ENCODE measurements at regions not wholly inside any gene's neighbourhood (a gene's known extent, or its start where the extent isn't known, plus 50 kb on each side); places are given as distances from the start of the nearest gene placed in this dataset.

DNA sequence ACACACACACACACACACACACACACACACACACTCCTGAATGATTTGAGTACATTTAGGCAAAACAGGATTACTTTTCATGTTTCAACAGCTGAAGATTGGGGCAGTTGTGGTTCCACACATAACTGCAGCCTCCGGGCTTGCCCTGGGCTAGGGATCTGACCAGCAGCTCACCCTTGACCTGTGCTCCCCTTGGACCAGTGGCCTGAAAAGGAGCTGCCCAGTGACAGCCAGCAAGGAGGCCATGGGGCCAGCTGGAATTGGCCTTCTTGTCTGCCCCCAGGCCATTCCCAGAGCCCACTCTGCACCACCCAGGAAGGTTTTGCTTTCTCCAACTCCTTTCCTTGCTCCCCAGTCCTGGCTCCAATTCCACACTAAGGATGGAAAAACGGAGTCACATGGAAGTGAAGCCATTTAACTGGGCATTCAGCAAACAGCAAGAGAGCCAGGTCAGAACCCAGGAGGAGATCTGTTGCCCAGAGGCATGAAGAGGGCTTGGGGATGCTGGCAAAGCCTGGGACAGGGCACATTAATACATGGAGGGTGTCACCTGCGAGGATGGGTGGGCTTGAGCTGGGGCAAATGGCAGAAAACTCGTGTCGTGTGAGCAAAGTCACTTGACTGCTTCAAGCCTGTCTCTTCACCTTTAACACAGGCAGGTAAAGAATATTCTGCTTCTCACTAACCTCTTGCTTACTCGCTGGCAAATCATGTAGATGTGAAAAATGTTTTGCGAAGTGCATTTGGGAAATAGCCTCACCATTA lies 61.5 kb upstream of the GDF10 start:
- no peak overlapping the region for H3K27ac Mint-ChIP-seq
- no peaks in the 10 kb centered on the region for H3K27me3 Mint-ChIP-seq
- Histone ChIP-seq H3K9me3 (ENCODE audit: control insufficient read depth in 1 of 2, low read length in 2 of 2) (no peaks in the 10 kb centered on the region), H3K27me3 (ENCODE audit: insufficient read depth, low read length) (no peaks in the 10 kb centered on the region), H3K36me3 (ENCODE audit: insufficient read depth, low read length) (no peaks in the 10 kb centered on the region), H3K4me3 (ENCODE audit: low read length in 2 of 2) (no peak overlapping the region), H3K4me1 (ENCODE audit: insufficient read depth, low read length) (no peaks in the 10 kb centered on the region), H3K27ac (ENCODE audit: low read depth, low read length) (no peak overlapping the region)
- H3K4me3 Mint-ChIP-seq = no peak overlapping the region
- intact Hi-C loops (cut with micrococcal nuclease) = no loop called here
- CTCF ChIA-PET (ENCODE audit: partially characterized antibody) = no interaction called here
- no peaks in the 10 kb centered on the region for H3K36me3 Mint-ChIP-seq
- no peak for DNase-seq
- H3K9me3 Mint-ChIP-seq = peaks cover 0 to 5% (median 0%) of the 10 kb centered on the region in 8 donors
- POLR2A ChIA-PET (ENCODE audit: partially characterized antibody) = no interaction called here
- peaks cover 0 to 7% (median 5%) of the 10 kb centered on the region in 4 donors for H3K4me1 Mint-ChIP-seq

DNA sequence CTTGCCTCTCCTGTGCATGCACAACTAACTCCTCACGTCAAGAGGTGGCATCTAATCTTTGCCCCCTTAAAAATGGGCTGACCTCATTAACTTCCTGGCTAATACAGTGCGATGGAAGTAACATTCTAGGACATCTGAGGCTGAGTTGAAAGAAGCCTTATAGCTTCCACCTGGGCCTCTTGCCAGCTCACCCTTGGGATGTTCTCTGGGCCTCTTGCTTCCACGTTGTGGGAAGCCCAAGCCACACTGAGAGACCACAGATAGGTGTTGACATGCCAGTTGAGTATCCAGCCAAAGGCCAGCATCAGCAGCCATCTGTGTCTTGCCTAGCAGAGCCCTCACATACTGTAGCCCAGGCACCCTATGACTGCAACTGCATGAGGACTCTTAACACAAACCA lies 60.8 kb upstream of the GDF10 start:
- Mint-ChIP-seq H3K9me3 (peaks cover 0 to 5% (median 0%) of the 10 kb centered on the region in 8 donors), H3K27me3 (no peaks in the 10 kb centered on the region), H3K27ac (no peak overlapping the region), H3K4me3 (no peak overlapping the region), H3K36me3 (no peaks in the 10 kb centered on the region), H3K4me1 (peaks cover 0 to 7% (median 5%) of the 10 kb centered on the region in 4 donors)
- no peak overlapping the region for H3K27ac ChIP-seq (ENCODE audit: low read depth, low read length)
- intact Hi-C loops (cut with micrococcal nuclease) = no loop called here
- no peaks in the 10 kb centered on the region for H3K9me3 ChIP-seq (ENCODE audit: control insufficient read depth in 1 of 2, low read length in 2 of 2)
- no peak overlapping the region for H3K4me3 ChIP-seq (ENCODE audit: low read length in 2 of 2)
- ChIA-PET CTCF (ENCODE audit: partially characterized antibody) (no interaction called here), POLR2A (ENCODE audit: partially characterized antibody) (no interaction called here)
- H3K4me1 ChIP-seq (ENCODE audit: insufficient read depth, low read length) = no peaks in the 10 kb centered on the region
- DNase-seq = no peak
- no peaks in the 10 kb centered on the region for H3K27me3 ChIP-seq (ENCODE audit: insufficient read depth, low read length)
- no peaks in the 10 kb centered on the region for H3K36me3 ChIP-seq (ENCODE audit: insufficient read depth, low read length)

DNA sequence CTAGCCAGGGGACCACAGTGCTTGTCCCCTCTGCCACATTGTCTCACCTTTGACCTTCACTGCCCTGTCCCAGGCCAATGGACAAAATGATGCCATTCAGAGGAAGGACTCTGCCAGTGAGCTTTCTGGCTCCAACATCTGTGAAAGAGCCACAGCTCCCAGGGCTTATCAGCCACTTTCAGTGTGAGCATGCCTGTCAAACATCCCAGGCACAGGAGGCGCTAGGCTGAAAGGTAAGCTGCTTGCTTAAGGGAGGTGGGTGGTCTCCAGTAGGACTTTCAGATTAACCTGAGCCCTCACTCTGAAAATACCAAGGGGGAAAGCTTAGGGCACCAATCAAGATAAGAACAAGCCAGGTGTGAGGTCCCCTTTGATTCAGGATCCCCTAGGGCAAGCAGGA lies 59.8 kb upstream of the GDF10 start:
- H3K4me1 Mint-ChIP-seq = peaks cover 0 to 7% (median 5%) of the 10 kb centered on the region in 4 donors
- H3K36me3 Mint-ChIP-seq = no peaks in the 10 kb centered on the region
- no peaks in the 10 kb centered on the region for H3K27me3 ChIP-seq (ENCODE audit: insufficient read depth, low read length)
- no peaks in the 10 kb centered on the region for H3K36me3 ChIP-seq (ENCODE audit: insufficient read depth, low read length)
- H3K4me3 ChIP-seq (ENCODE audit: low read length in 2 of 2) = no peak overlapping the region
- no peak for DNase-seq
- no peak overlapping the region for H3K4me3 Mint-ChIP-seq
- H3K4me1 ChIP-seq (ENCODE audit: insufficient read depth, low read length) = no peaks in the 10 kb centered on the region
- no peaks in the 10 kb centered on the region for H3K27me3 Mint-ChIP-seq
- peaks cover 0 to 5% (median 0%) of the 10 kb centered on the region in 8 donors for H3K9me3 Mint-ChIP-seq
- no peaks in the 10 kb centered on the region for H3K9me3 ChIP-seq (ENCODE audit: control insufficient read depth in 1 of 2, low read length in 2 of 2)
- POLR2A ChIA-PET (ENCODE audit: partially characterized antibody) = no interaction called here
- intact Hi-C loops (cut with micrococcal nuclease) = no loop called here
- H3K27ac Mint-ChIP-seq = no peak overlapping the region
- CTCF ChIA-PET (ENCODE audit: partially characterized antibody) = no interaction called here
- H3K27ac ChIP-seq (ENCODE audit: low read depth, low read length) = no peak overlapping the region

DNA sequence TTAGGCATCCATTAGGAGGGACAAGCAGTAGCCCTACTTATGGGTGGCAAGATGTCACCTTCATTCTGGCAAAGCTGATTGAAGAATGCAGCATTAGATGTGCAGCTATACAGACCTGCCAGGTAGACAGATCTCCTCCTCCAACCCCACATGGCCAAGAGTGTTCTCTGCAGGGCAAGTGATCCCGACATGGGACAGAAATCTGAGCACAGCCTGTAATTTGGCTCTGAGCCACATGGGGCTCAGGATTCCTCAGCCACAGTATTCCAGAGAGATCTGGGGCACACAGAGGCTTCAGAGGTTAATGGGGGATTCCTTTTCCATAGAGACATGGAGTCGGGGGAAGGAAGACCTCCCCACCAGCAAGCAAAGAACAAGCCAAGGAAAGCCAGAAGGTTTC lies 58.7 kb upstream of the GDF10 start:
- Histone ChIP-seq H3K27ac (ENCODE audit: low read depth, low read length) (no peak overlapping the region), H3K9me3 (ENCODE audit: control insufficient read depth in 1 of 2, low read length in 2 of 2) (no peaks in the 10 kb centered on the region), H3K4me3 (ENCODE audit: low read length in 2 of 2) (no peak overlapping the region), H3K36me3 (ENCODE audit: insufficient read depth, low read length) (no peaks in the 10 kb centered on the region), H3K27me3 (ENCODE audit: insufficient read depth, low read length) (no peaks in the 10 kb centered on the region), H3K4me1 (ENCODE audit: insufficient read depth, low read length) (no peaks in the 10 kb centered on the region)
- no peak overlapping the region for H3K27ac Mint-ChIP-seq
- peaks cover 0 to 7% (median 5%) of the 10 kb centered on the region in 4 donors for H3K4me1 Mint-ChIP-seq
- H3K27me3 Mint-ChIP-seq = no peaks in the 10 kb centered on the region
- ChIA-PET CTCF (ENCODE audit: partially characterized antibody) (interaction anchor here (1.1 to 1.4 kb wide), 2 partner anchors 15 kb away, joined by 3 to 4 read pairs; no protein-coding TSS in a partner anchor), POLR2A (ENCODE audit: partially characterized antibody) (no interaction called here)
- H3K4me3 Mint-ChIP-seq = no peak overlapping the region
- peaks cover 0 to 3% (median 0%) of the 10 kb centered on the region in 8 donors for H3K9me3 Mint-ChIP-seq
- no peaks in the 10 kb centered on the region for H3K36me3 Mint-ChIP-seq
- no peak for DNase-seq
- intact Hi-C loops (cut with micrococcal nuclease) = no loop called here

DNA sequence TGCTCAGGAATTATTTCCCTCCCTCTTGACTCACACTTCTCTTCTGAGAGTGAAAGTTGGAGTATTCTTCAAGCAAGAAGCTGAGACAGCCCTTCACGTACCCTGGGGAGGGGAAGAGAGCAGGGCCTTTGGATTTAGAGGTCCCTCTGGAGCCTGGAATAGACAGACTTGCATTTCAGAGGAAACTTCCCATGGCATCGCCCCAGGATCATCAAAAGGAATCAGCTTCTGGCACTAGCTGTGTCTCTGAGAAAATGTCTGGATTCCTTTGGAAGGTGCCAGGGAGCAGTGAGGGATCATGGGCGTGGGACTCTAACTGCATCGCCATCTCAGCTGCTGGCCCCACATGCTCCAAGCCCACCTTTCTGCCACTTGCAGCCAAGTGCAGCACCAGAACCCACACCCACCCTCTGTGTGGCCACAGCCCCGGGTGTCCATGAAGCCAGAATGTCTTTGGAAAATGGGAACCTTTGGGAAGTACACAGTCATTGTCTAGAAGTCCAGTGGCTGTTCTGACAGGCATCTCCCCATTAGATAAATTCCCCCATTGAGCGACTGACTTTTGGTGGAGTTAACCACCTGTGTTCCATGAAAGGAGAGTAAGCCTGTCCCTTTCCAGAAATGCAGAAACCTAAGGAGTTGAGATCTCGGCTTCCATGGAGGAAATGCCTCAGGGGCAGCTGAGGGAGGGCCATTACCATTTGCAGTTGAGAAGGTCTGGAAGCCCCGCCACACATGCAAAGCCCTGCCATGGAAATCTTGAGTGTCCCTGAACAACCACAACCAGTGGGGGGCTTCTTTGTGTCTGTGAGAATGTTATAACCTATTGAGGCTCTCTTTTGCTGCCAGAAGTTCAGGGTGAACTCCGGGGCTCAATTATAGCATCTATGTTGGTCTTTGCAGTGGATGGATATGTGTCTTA lies 57.8 kb upstream of the GDF10 start:
- H3K27me3 ChIP-seq (ENCODE audit: insufficient read depth, low read length) = no peaks in the 10 kb centered on the region
- ChIA-PET CTCF (ENCODE audit: partially characterized antibody) (interaction anchor here (1.4 kb wide), 1 partner anchor 16 kb away, joined by 4 read pairs; no protein-coding TSS in a partner anchor), POLR2A (ENCODE audit: partially characterized antibody) (no interaction called here)
- no peaks in the 10 kb centered on the region for H3K9me3 ChIP-seq (ENCODE audit: control insufficient read depth in 1 of 2, low read length in 2 of 2)
- DNase-seq = no peak
- Mint-ChIP-seq H3K4me1 (peaks cover 0 to 7% (median 5%) of the 10 kb centered on the region in 4 donors), H3K4me3 (no peak overlapping the region), H3K27ac (no peak overlapping the region), H3K27me3 (no peaks in the 10 kb centered on the region), H3K9me3 (peaks cover 0 to 3% (median 0%) of the 10 kb centered on the region in 8 donors), H3K36me3 (no peaks in the 10 kb centered on the region)
- no peaks in the 10 kb centered on the region for H3K36me3 ChIP-seq (ENCODE audit: insufficient read depth, low read length)
- intact Hi-C loops (cut with micrococcal nuclease) = no loop called here
- no peaks in the 10 kb centered on the region for H3K4me1 ChIP-seq (ENCODE audit: insufficient read depth, low read length)
- H3K4me3 ChIP-seq (ENCODE audit: low read length in 2 of 2) = no peak overlapping the region
- no peak overlapping the region for H3K27ac ChIP-seq (ENCODE audit: low read depth, low read length)

DNA sequence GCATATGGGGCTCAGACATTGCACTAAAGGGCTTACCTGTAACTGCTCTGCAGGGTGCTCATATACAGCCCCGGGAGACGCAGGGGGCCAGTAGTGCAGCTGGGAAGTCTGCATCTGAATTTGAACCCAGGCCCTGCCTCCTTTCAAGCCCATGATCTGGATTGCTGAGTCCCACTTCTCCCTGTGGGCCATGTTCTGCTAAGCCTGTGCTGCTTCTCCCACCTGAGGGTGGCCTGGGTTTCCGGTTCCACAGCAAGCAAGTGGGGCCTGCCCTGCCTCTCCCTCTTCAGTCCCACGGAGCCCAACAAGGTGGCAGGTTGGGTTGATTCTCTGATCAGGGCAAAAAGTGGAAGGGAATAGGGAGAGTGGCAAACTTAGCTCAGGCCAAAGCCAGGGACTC lies 56.6 kb upstream of the GDF10 start:
- H3K4me1 Mint-ChIP-seq = peaks cover under 1 to 10% (median 6%) of the 10 kb centered on the region in 4 donors
- H3K4me1 ChIP-seq (ENCODE audit: insufficient read depth, low read length) = peaks cover under 1% of the 10 kb centered on the region
- H3K27me3 Mint-ChIP-seq = no peaks in the 10 kb centered on the region
- no peaks in the 10 kb centered on the region for H3K9me3 ChIP-seq (ENCODE audit: control insufficient read depth in 1 of 2, low read length in 2 of 2)
- no peaks in the 10 kb centered on the region for H3K27me3 ChIP-seq (ENCODE audit: insufficient read depth, low read length)
- intact Hi-C loops (cut with micrococcal nuclease) = no loop called here
- no peak for DNase-seq
- no peak overlapping the region for H3K27ac Mint-ChIP-seq
- H3K9me3 Mint-ChIP-seq = no peaks in the 10 kb centered on the region
- H3K36me3 ChIP-seq (ENCODE audit: insufficient read depth, low read length) = no peaks in the 10 kb centered on the region
- no peak overlapping the region for H3K27ac ChIP-seq (ENCODE audit: low read depth, low read length)
- H3K36me3 Mint-ChIP-seq = no peaks in the 10 kb centered on the region
- POLR2A ChIA-PET (ENCODE audit: partially characterized antibody) = no interaction called here
- no peak overlapping the region for H3K4me3 ChIP-seq (ENCODE audit: low read length in 2 of 2)
- CTCF ChIA-PET (ENCODE audit: partially characterized antibody) = no interaction called here
- H3K4me3 Mint-ChIP-seq = no peak overlapping the region

DNA sequence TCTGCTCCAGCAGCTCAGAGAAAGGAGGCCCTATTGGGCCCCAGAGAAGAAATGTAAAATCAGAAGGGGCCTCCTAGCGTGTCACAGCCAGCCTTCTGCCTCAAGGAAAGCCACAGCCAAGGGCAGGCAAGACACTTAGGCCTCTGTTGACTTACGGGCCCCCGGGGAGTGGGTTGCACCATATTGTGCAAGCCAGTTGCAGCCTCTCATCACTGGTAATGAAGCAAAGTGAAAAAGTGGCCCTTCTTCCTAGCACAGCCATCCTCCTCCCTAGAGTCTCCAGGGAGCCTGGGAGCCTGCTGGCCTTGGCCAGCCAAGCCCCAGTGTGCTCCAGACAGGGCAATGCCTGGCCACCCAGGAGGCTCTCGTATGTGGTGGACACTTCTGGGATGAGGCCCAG lies 56.2 kb upstream of the GDF10 start:
- H3K27me3 Mint-ChIP-seq = no peaks in the 10 kb centered on the region

More for the DNA sequence above, 56.2 kb upstream of the GDF10 start:
- Histone ChIP-seq H3K4me3 (ENCODE audit: low read length in 2 of 2) (no peak overlapping the region), H3K4me1 (ENCODE audit: insufficient read depth, low read length) (peaks cover 5% of the 10 kb centered on the region), H3K27ac (ENCODE audit: low read depth, low read length) (no peak overlapping the region), H3K9me3 (ENCODE audit: control insufficient read depth in 1 of 2, low read length in 2 of 2) (no peaks in the 10 kb centered on the region), H3K27me3 (ENCODE audit: insufficient read depth, low read length) (no peaks in the 10 kb centered on the region), H3K36me3 (ENCODE audit: insufficient read depth, low read length) (no peaks in the 10 kb centered on the region)
- intact Hi-C loops (cut with micrococcal nuclease) = no loop called here
- H3K9me3 Mint-ChIP-seq = no peaks in the 10 kb centered on the region
- H3K36me3 Mint-ChIP-seq = no peaks in the 10 kb centered on the region
- H3K4me3 Mint-ChIP-seq = no peak overlapping the region
- H3K27ac Mint-ChIP-seq = no peak overlapping the region
- ChIA-PET POLR2A (ENCODE audit: partially characterized antibody) (no interaction called here), CTCF (ENCODE audit: partially characterized antibody) (no interaction called here)
- no peak for DNase-seq
- peaks cover 5 to 14% (median 9%) of the 10 kb centered on the region in 4 donors for H3K4me1 Mint-ChIP-seq

All from CD4-positive, alpha-beta memory T cell (primary cell).